OCI-LY7 (cell line): ENCODE measurements at regions not wholly inside any gene's neighbourhood (a gene's known extent, or its start where the extent isn't known, plus 50 kb on each side); places are given as distances from the start of the nearest gene placed in this dataset.

Source experiments
- BruUV-seq: library from RNA; stranded (reverse); fragments of 400-500 nt; replicated peaks from 2 replicates; lab custom pipeline; 2021; lab: Mats Ljungman, UMichigan
- CTCF ChIA-PET: fragments of 300-600 bp; sonication (Branson Sonifier 250); formaldehyde crosslinking; loops from one replicate; lab custom pipeline; 2022; ENCODE audit warnings: antibody characterized with exemption; ENCODE audit not compliant: unreplicated experiment; lab: Charles Lee
- POLR2A ChIA-PET: fragments of 300-600 bp; sonication (Branson Sonifier 250); formaldehyde crosslinking; loops from one replicate; lab custom pipeline; 2022; ENCODE audit warnings: antibody characterized with exemption; lab: Charles Lee
- DNase-seq: peaks from one replicate; pipeline ENCODE4 v3.0.0-alpha.2; 2015; ENCODE audit warnings: low spot score
- H2AFZ ChIP-seq: fragments of 200-600 bp; sonication (generic), shearing (Covaris generic); 2 replicates; pipeline ENCODE4 v1.6.1; 2014; ENCODE audit warnings: mild to moderate bottlenecking, antibody characterized with exemption, low read length, moderate library complexity
- H3K27ac ChIP-seq: fragments of 200-600 bp; sonication (generic); 2 replicates; pipeline ENCODE4 v1.5.1; 2014; ENCODE audit warnings: mixed run types, low read depth, mild to moderate bottlenecking, moderate library complexity, low read length, inconsistent platforms; ENCODE audit not compliant: poor library complexity, severe bottlenecking
- H3K36me3 ChIP-seq: fragments of 200-600 bp; sonication (generic); 2 replicates; pipeline ENCODE4 v1.6.1; 2014; ENCODE audit warnings: mild to moderate bottlenecking, antibody characterized with exemption, low read length, moderate library complexity, mixed read lengths; ENCODE audit not compliant: insufficient read depth
- H3K4me1 ChIP-seq: fragments of 200-600 bp; sonication (generic); 2 replicates; pipeline ENCODE4 v1.5.1; 2014; ENCODE audit warnings: mild to moderate bottlenecking, low read length; ENCODE audit not compliant: insufficient read depth, poor library complexity, severe bottlenecking
- H3K4me2 ChIP-seq: fragments of 200-600 bp; sonication (generic); 2 replicates; pipeline ENCODE4 v1.6.1; 2014; ENCODE audit warnings: mild to moderate bottlenecking, low read length
- H3K4me3 ChIP-seq: fragments of 200-600 bp; sonication (generic); 2 replicates; pipeline ENCODE4 v1.5.1; 2014; ENCODE audit warnings: mild to moderate bottlenecking, low read depth, low read length; ENCODE audit not compliant: poor library complexity, severe bottlenecking
- H3K79me2 ChIP-seq: fragments of 200-600 bp; sonication (generic); 2 replicates; pipeline ENCODE4 v1.6.1; 2016; ENCODE audit warnings: low read depth, mild to moderate bottlenecking, low read length, moderate library complexity, mixed read lengths; ENCODE audit not compliant: insufficient read depth
- H3K9me2 ChIP-seq: fragments of 200-600 bp; sonication (generic); 2 replicates; pipeline ENCODE4 v1.6.1; 2016; ENCODE audit warnings: mild to moderate bottlenecking, low read length, mixed read lengths; ENCODE audit not compliant: insufficient read depth
- H3K9me3 ChIP-seq: fragments of 200-600 bp; sonication (generic); 2 replicates; pipeline ENCODE4 v1.6.1; 2014; ENCODE audit warnings: mild to moderate bottlenecking, mixed run types, low read length, mixed read lengths
- H4K20me1 ChIP-seq: fragments of 200-600 bp; sonication (generic); 2 replicates; pipeline ENCODE4 v1.6.1; 2014; ENCODE audit warnings: mild to moderate bottlenecking, antibody characterized with exemption, low read length, moderate library complexity, mixed read lengths; ENCODE audit not compliant: insufficient read depth
- EZH2phosphoT487 ChIP-seq: fragments of 200-600 bp; sonication (generic); IDR thresholded peaks from 2 replicates; pipeline ENCODE4 v1.6.1; 2018; ENCODE audit warnings: low read depth, borderline replicate concordance, mild to moderate bottlenecking, mixed run types, antibody characterized with exemption, low read length, moderate library complexity, mixed read lengths
- intact Hi-C: fragments of 100-400 bp; cut with micrococcal nuclease; formaldehyde crosslinking; loops from one replicate; pipeline ENCODE4 v1.10.0; 2022; ENCODE audit not compliant: unreplicated experiment
- TF ChIP-seq, protein P1 (sequence below): fragments of 200-600 bp; sonication (generic); conservative IDR thresholded peaks from 2 replicates; pipeline ENCODE4 v1.5.1; 2014; ENCODE audit warnings: mild to moderate bottlenecking, antibody characterized with exemption, low read length, moderate library complexity, mixed read lengths

- H3K4me3 ChIP-seq, result no peak overlapping the region
Observed at GRCh38 chr12:58773986-58774385, 146.3 kb downstream of the LRIG3 start.

DNA sequence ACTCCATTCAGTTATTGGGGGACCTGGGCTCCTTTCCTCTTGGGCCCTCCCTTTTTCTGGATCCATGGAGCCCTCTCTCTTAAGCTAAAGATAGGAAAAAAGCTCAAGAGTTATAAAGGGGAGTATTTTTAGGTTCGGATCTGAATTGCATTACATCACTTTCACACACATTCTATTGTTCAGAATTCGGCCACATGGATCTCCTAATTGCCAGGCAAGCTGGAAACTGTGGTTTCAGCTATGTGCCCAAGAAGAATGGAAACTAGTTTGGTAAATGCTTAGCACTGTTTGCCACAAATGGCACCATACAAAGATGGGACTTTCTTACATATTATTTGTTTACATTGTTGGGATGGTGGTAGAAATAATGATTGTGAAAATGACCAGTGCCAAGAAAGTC, 145.6 kb downstream of the LRIG3 start:
- TF ChIP-seq, protein P1, sequence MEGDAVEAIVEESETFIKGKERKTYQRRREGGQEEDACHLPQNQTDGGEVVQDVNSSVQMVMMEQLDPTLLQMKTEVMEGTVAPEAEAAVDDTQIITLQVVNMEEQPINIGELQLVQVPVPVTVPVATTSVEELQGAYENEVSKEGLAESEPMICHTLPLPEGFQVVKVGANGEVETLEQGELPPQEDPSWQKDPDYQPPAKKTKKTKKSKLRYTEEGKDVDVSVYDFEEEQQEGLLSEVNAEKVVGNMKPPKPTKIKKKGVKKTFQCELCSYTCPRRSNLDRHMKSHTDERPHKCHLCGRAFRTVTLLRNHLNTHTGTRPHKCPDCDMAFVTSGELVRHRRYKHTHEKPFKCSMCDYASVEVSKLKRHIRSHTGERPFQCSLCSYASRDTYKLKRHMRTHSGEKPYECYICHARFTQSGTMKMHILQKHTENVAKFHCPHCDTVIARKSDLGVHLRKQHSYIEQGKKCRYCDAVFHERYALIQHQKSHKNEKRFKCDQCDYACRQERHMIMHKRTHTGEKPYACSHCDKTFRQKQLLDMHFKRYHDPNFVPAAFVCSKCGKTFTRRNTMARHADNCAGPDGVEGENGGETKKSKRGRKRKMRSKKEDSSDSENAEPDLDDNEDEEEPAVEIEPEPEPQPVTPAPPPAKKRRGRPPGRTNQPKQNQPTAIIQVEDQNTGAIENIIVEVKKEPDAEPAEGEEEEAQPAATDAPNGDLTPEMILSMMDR, result no peak
- TF ChIP-seq EZH2phosphoT487, result no peak
- Histone ChIP-seq H3K4me2 (no peak overlapping the region), H2AFZ (no peak overlapping the region), H3K27ac (no peak overlapping the region), H3K9me3 (no peaks in the 10 kb centered on the region), H3K4me1 (no peaks in the 10 kb centered on the region), H3K36me3 (no peaks in the 10 kb centered on the region), H3K4me3 (no peak overlapping the region), H4K20me1 (no peaks in the 10 kb centered on the region), H3K9me2 (no peaks in the 10 kb centered on the region), H3K79me2 (no peaks in the 10 kb centered on the region)
- intact Hi-C loops, result loop anchor here (2.0 kb wide), 1 partner anchor 18 kb away; no protein-coding TSS in a partner anchor
- DNase-seq, result no peak
- ChIA-PET POLR2A (no interaction called here), CTCF (no interaction called here)
- no TSS peak for BruUV-seq

More at GRCh38 chr12:58773986-58774385, 146.3 kb downstream of the LRIG3 start:
- no peak overlapping the region for H3K27ac ChIP-seq
- intact Hi-C loops, result loop anchor here (2.0 kb wide), 1 partner anchor 19 kb away; no protein-coding TSS in a partner anchor
- H3K4me2 ChIP-seq, result no peak overlapping the region
- H3K36me3 ChIP-seq, result no peaks in the 10 kb centered on the region
- no peak for DNase-seq
- H3K9me2 ChIP-seq, result no peaks in the 10 kb centered on the region
- TF ChIP-seq, protein P1, result no peak
- no peak for TF ChIP-seq EZH2phosphoT487
- no peaks in the 10 kb centered on the region for H3K79me2 ChIP-seq
- ChIA-PET CTCF (no interaction called here), POLR2A (no interaction called here)
- BruUV-seq, result no TSS peak
- no peaks in the 10 kb centered on the region for H4K20me1 ChIP-seq
- H2AFZ ChIP-seq, result no peak overlapping the region
- no peaks in the 10 kb centered on the region for H3K9me3 ChIP-seq
- no peaks in the 10 kb centered on the region for H3K4me1 ChIP-seq

- TF ChIP-seq, protein P1, result no peak
- no peaks in the 10 kb centered on the region for H3K9me2 ChIP-seq
- intact Hi-C loops, result loop anchor here (2.0 kb wide), 1 partner anchor 17 kb away; no protein-coding TSS in a partner anchor
- CTCF ChIA-PET, result no interaction called here
- no peaks in the 10 kb centered on the region for H3K4me1 ChIP-seq
- H2AFZ ChIP-seq, result no peak overlapping the region
- no peak overlapping the region for H3K4me2 ChIP-seq
- H3K9me3 ChIP-seq, result no peaks in the 10 kb centered on the region
- H4K20me1 ChIP-seq, result no peaks in the 10 kb centered on the region
- no peak overlapping the region for H3K27ac ChIP-seq
- DNase-seq, result no peak
- POLR2A ChIA-PET, result no interaction called here
- no TSS peak for BruUV-seq
- no peak overlapping the region for H3K4me3 ChIP-seq
- H3K36me3 ChIP-seq, result no peaks in the 10 kb centered on the region
- H3K79me2 ChIP-seq, result no peaks in the 10 kb centered on the region
Observed at GRCh38 chr12:58775396-58775795, 144.9 kb downstream of the LRIG3 start.
